ENCODE measurements at regions not wholly inside any gene's neighbourhood (a gene's known extent, or its start where the extent isn't known, plus 50 kb on each side); places are given as distances from the start of the nearest gene placed in this dataset.

DNA sequence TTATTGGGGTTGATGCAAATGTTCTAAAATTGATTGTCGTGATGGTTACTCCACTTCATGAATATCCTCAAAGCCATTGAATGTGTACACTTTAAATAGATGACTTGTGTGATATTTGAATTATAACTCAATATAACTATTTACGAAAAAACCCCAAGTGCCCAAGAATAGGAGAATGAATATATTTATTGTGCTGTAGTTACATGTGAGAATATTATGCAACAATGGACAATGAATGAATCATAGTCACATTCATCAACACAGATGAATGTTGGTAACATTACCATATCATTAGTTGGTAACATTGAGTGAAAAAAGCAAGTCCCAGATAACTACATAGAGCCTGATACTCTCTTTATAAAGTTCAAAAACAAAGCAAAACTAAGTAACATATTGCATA, 127.8 kb upstream of the UBL3 start:
- TF ChIP-seq, protein P1, sequence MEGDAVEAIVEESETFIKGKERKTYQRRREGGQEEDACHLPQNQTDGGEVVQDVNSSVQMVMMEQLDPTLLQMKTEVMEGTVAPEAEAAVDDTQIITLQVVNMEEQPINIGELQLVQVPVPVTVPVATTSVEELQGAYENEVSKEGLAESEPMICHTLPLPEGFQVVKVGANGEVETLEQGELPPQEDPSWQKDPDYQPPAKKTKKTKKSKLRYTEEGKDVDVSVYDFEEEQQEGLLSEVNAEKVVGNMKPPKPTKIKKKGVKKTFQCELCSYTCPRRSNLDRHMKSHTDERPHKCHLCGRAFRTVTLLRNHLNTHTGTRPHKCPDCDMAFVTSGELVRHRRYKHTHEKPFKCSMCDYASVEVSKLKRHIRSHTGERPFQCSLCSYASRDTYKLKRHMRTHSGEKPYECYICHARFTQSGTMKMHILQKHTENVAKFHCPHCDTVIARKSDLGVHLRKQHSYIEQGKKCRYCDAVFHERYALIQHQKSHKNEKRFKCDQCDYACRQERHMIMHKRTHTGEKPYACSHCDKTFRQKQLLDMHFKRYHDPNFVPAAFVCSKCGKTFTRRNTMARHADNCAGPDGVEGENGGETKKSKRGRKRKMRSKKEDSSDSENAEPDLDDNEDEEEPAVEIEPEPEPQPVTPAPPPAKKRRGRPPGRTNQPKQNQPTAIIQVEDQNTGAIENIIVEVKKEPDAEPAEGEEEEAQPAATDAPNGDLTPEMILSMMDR (IDR thresholded peaks at IDR 0.05) = no peak
- TF ChIP-seq POLR2A (IDR thresholded peaks at IDR 0.05) (no peak), EP300 (IDR thresholded peaks at IDR 0.05) (no peak)
